WTC11 (cell line): ENCODE measurements at regions not wholly inside any gene's neighbourhood (a gene's known extent, or its start where the extent isn't known, plus 50 kb on each side); places are given as distances from the start of the nearest gene placed in this dataset.

ENCODE experiments used
- ATAC-seq: fragments of 200-7000 bp; cut with Tn5 transposase; 2 replicates; pipeline ENCODE4 v1.10.0; 2021; ENCODE audit warnings: mild to moderate bottlenecking, moderate library complexity
- CTCF ChIA-PET: fragments of 300-600 bp; sonication (Branson Sonifier 250); formaldehyde crosslinking; loops from one replicate; lab custom pipeline; 2021; ENCODE audit warnings: antibody characterized with exemption; lab: Charles Lee
- POLR2A ChIA-PET: fragments of 350-600 bp; sonication (Branson Sonifier 250); formaldehyde crosslinking; loops from one replicate; lab custom pipeline; 2021; ENCODE audit warnings: antibody characterized with exemption; lab: Charles Lee
- DNase-seq: peaks from one replicate; pipeline ENCODE4 v3.0.0; 2021; ENCODE audit warnings: low spot score
- H3K27ac Mint-ChIP-seq: 2 replicates; pipeline ENCODE4 v1.8.0; 2021; ENCODE audit warnings: mixed read lengths
- H3K27me3 Mint-ChIP-seq: 2 replicates; pipeline ENCODE4 v1.8.0; 2021; ENCODE audit warnings: low read depth, mild to moderate bottlenecking, moderate library complexity, mixed read lengths
- H3K36me3 Mint-ChIP-seq: 2 replicates; pipeline ENCODE4 v1.8.0; 2021; ENCODE audit warnings: mixed read lengths
- H3K4me1 Mint-ChIP-seq: 2 replicates; pipeline ENCODE4 v1.8.0; 2022; ENCODE audit warnings: mixed read lengths
- H3K4me3 Mint-ChIP-seq: 2 replicates; pipeline ENCODE4 v1.8.0; 2021; ENCODE audit warnings: mild to moderate bottlenecking, moderate library complexity, mixed read lengths
- H3K9me3 Mint-ChIP-seq: 2 replicates; pipeline ENCODE4 v1.8.0; 2021; ENCODE audit warnings: mixed read lengths
- ATF3 ChIP-seq: sonication (generic); formaldehyde crosslinking; conservative IDR thresholded peaks from 2 replicates; pipeline ENCODE4 v1.8.1; 2022; ENCODE audit warnings: mild to moderate bottlenecking, missing genetic modification reagents
- ATF6 ChIP-seq: sonication (generic); formaldehyde crosslinking; IDR thresholded peaks from 2 replicates; pipeline ENCODE4 v1.8.1; 2023; ENCODE audit warnings: mild to moderate bottlenecking, missing genetic modification reagents
- CBFB ChIP-seq: sonication (generic); formaldehyde crosslinking; IDR thresholded peaks from 2 replicates; pipeline ENCODE4 v1.8.1; 2022; ENCODE audit warnings: mild to moderate bottlenecking, low read depth, missing genetic modification reagents
- CTCF ChIP-seq: fragments of 200-600 bp; IDR thresholded peaks from 2 replicates; pipeline ENCODE4 v1.8.0; 2022; ENCODE audit warnings: antibody characterized with exemption
- EMX1 ChIP-seq: fragments of 250-450 bp; sonication (Bioruptor Pico); IDR thresholded peaks from 2 replicates; pipeline ENCODE4 v1.8.0; 2021; ENCODE audit warnings: mild to moderate bottlenecking
- ERG ChIP-seq: fragments of 250-450 bp; sonication (Bioruptor Pico); IDR thresholded peaks from 2 replicates; pipeline ENCODE4 v1.8.0; 2021; ENCODE audit warnings: mild to moderate bottlenecking
- FOXJ3 ChIP-seq: sonication (generic); formaldehyde crosslinking; IDR thresholded peaks from 2 replicates; pipeline ENCODE4 v1.9.0; 2021; ENCODE audit warnings: missing genetic modification reagents, mild to moderate bottlenecking, borderline replicate concordance
- HMGA2 ChIP-seq: fragments of 250-450 bp; sonication (Bioruptor Pico); IDR thresholded peaks from 2 replicates; pipeline ENCODE4 v1.4.0; 2021; ENCODE audit warnings: mild to moderate bottlenecking, moderate library complexity
- MAX ChIP-seq: sonication (generic); formaldehyde crosslinking; IDR thresholded peaks from 2 replicates; pipeline ENCODE4 v1.8.0; 2022; ENCODE audit warnings: mild to moderate bottlenecking, missing genetic modification reagents
- MYBL2 ChIP-seq: sonication (generic); formaldehyde crosslinking; IDR thresholded peaks from 2 replicates; pipeline ENCODE4 v1.8.1; 2023; ENCODE audit warnings: mild to moderate bottlenecking, moderate library complexity, missing genetic modification reagents
- PREB ChIP-seq: sonication (generic); formaldehyde crosslinking; IDR thresholded peaks from 2 replicates; pipeline ENCODE4 v1.8.1; 2022; ENCODE audit warnings: mild to moderate bottlenecking, missing genetic modification reagents, moderate library complexity, borderline replicate concordance
- TEAD1 ChIP-seq: sonication (generic); formaldehyde crosslinking; IDR thresholded peaks from 2 replicates; pipeline ENCODE4 v1.8.0; 2022; ENCODE audit warnings: mild to moderate bottlenecking, missing genetic modification reagents
- ZNF232 ChIP-seq: sonication (generic); formaldehyde crosslinking; IDR thresholded peaks from 2 replicates; pipeline ENCODE4 v1.8.0; 2022; ENCODE audit warnings: mild to moderate bottlenecking, missing genetic modification reagents
- ZNF512 ChIP-seq: sonication (generic); formaldehyde crosslinking; IDR thresholded peaks from 2 replicates; pipeline ENCODE4 v1.8.1; 2022; ENCODE audit warnings: missing genetic modification reagents, borderline replicate concordance
- ZNF532 ChIP-seq: fragments of 250-450 bp; sonication (Bioruptor Pico); IDR thresholded peaks from 2 replicates; pipeline ENCODE4 v1.9.0; 2021; ENCODE audit warnings: mild to moderate bottlenecking, borderline replicate concordance
- ZSCAN18 ChIP-seq: fragments of 250-450 bp; sonication (Bioruptor Pico); IDR thresholded peaks from 2 replicates; pipeline ENCODE4 v2.1.2; 2022; ENCODE audit warnings: mild to moderate bottlenecking, moderate library complexity

GRCh38 chr4:56149591-56149990 is 200.8 kb downstream of the CEP135 start (continued):
- no peak for TF ChIP-seq CTCF
- no peak for TF ChIP-seq ZNF512 (CRISPR knock-in tag)
- TF ChIP-seq, all 79 proteins: peak for 0

GRCh38 chr4:56148428-56148827 is 199.7 kb downstream of the CEP135 start:
- no peak for ATAC-seq
- Mint-ChIP-seq H3K4me3 (no peak overlapping the region), H3K27ac (peak overlapping the region; percentile 45; the same call in 1 of the 2 replicates), H3K36me3 (no peaks in the 10 kb centered on the region), H3K4me1 (peaks cover 25% of the 10 kb centered on the region), H3K27me3 (no peaks in the 10 kb centered on the region), H3K9me3 (no peaks in the 10 kb centered on the region; the same call in 1 of the 2 replicates)
- POLR2A ChIA-PET = no interaction called here
- CTCF ChIA-PET = no interaction called here
- no peak for DNase-seq
- no peak for TF ChIP-seq ZNF532 (CRISPR knock-in tag)
- TF ChIP-seq TEAD1 (CRISPR knock-in tag) = no peak
- no peak for TF ChIP-seq HMGA2 (CRISPR knock-in tag)
- TF ChIP-seq ZSCAN18 (CRISPR knock-in tag) = no peak
- no peak for TF ChIP-seq MAX
- no peak for TF ChIP-seq ERG (CRISPR knock-in tag)

GRCh38 chr4:56147371-56147770 is 198.6 kb downstream of the CEP135 start:
- ChIA-PET CTCF (no interaction called here), POLR2A (no interaction called here)
- ATAC-seq (no peak), DNase-seq (no peak)
- no peak overlapping the region for H3K27ac Mint-ChIP-seq
- TF ChIP-seq PREB = no peak
- TF ChIP-seq EMX1 (CRISPR knock-in tag) = no peak
- TF ChIP-seq MYBL2 = no peak
- no peak for TF ChIP-seq ATF3 (CRISPR knock-in tag)
- no peak for TF ChIP-seq ATF6 (CRISPR knock-in tag)
- no peak for TF ChIP-seq ZNF232 (CRISPR knock-in tag)
- TF ChIP-seq CBFB (CRISPR knock-in tag) = no peak
- no peak for TF ChIP-seq FOXJ3 (CRISPR knock-in tag)
- TF ChIP-seq ZSCAN18 (CRISPR knock-in tag) = no peak
- no peak overlapping the region for H3K4me3 Mint-ChIP-seq
- no peaks in the 10 kb centered on the region for H3K27me3 Mint-ChIP-seq
- no peaks in the 10 kb centered on the region for H3K36me3 Mint-ChIP-seq
- peaks cover 25% of the 10 kb centered on the region for H3K4me1 Mint-ChIP-seq
- H3K9me3 Mint-ChIP-seq = no peaks in the 10 kb centered on the region; the same call in 1 of the 2 replicates
